Vagina (tissue), 2 donors: ENCODE measurements at regions not wholly inside any gene's neighbourhood (a gene's known extent, or its start where the extent isn't known, plus 50 kb on each side); places are given as distances from the start of the nearest gene placed in this dataset.

Experiments used
- DNase-seq, 2 donors: peaks; one replicate each; pipeline ENCODE4 v3.0.0-alpha.2; 2017; ENCODE audit errors: extremely low spot score in 2 of 2
- H3K27ac ChIP-seq: fragments of 200-600 bp; sonication (generic); one replicate; pipeline ENCODE4 v1.5.1; 2019
- H3K27me3 ChIP-seq: fragments of 200-600 bp; sonication (generic); one replicate; pipeline ENCODE4 v1.5.1; 2019
- H3K36me3 ChIP-seq, 2 donors: fragments of 200-600 bp; sonication (generic); one replicate each; pipeline ENCODE4 v1.5.1; 2017 to 2019
- H3K4me1 ChIP-seq: fragments of 200-600 bp; sonication (generic); one replicate; pipeline ENCODE4 v1.5.1; 2019
- H3K4me3 ChIP-seq, 2 donors: fragments of 200-600 bp; sonication (generic); 1 replicate in 1 of 2; 2 replicates in 1 of 2; pipeline ENCODE4 v1.5.1; 2016 to 2019
- H3K9me3 ChIP-seq: fragments of 200-600 bp; sonication (generic); one replicate; pipeline ENCODE4 v1.5.1; 2019
- POLR2A ChIP-seq, 2 donors: fragments of 450-650 bp; IDR thresholded peaks; one replicate each; pipeline ENCODE4 v1.6.1; 2017; ENCODE audit warnings: antibody characterized with exemption in 2 of 2, mild to moderate bottlenecking in 2 of 2, moderate library complexity in 2 of 2
- POLR2AphosphoS5 ChIP-seq, 2 donors: sonication (generic); formaldehyde crosslinking; IDR thresholded peaks; one replicate each; pipeline ENCODE4 v1.9.0; 2017; ENCODE audit warnings: antibody characterized with exemption in 2 of 2, mild to moderate bottlenecking in 2 of 2, low read depth in 1 of 2; ENCODE audit not compliant: insufficient read depth in 1 of 2
- intact Hi-C: fragments of 100-400 bp; cut with DNase I; formaldehyde crosslinking; loops from one replicate; pipeline ENCODE4 v1.15.1; 2023
- TF ChIP-seq, protein P1 (sequence below), 3 experiments: fragments of 450-650 bp in 2 of 3; fragments of 200-600 bp in 1 of 3; sonication (generic) in 1 of 3; IDR thresholded peaks; one replicate each; pipeline ENCODE4 v1.5.1; 2017 to 2019; ENCODE audit warnings: antibody characterized with exemption in 3 of 3, mild to moderate bottlenecking in 2 of 3, moderate library complexity in 2 of 3

DNA sequence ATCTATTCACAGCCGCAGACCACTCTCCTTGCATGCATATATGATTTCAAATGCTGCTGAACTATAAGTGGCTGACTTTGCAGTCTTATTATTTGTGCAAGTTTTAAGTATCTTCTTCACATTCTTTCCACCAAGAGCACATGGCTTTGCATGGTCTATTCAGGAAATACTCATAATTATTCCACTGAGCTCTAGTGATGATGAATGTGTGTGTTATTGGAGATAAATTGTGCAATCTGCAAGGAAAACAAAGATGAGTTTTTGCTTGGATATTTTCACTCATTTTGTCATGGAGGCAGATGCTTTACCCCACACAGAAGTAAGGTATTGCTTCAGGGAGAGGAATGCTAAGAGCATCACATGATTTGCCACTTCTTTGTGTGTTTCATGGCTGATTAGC, 764.6 kb downstream of the TBC1D32 start:
- intact Hi-C loops = no loop called here
- Histone ChIP-seq H3K4me1 (no peaks in the 10 kb centered on the region), H3K36me3 (no peaks in the 10 kb centered on the region), H3K27ac (no peak overlapping the region), H3K9me3 (no peaks in the 10 kb centered on the region), H3K4me3 (no peak overlapping the region), H3K27me3 (no peaks in the 10 kb centered on the region)
- TF ChIP-seq POLR2AphosphoS5 (IDR thresholded peaks at IDR 0.05; ENCODE audit: insufficient read depth in 1 of 2, low read depth in 1 of 2) = no peak
- DNase-seq = no peak

DNA sequence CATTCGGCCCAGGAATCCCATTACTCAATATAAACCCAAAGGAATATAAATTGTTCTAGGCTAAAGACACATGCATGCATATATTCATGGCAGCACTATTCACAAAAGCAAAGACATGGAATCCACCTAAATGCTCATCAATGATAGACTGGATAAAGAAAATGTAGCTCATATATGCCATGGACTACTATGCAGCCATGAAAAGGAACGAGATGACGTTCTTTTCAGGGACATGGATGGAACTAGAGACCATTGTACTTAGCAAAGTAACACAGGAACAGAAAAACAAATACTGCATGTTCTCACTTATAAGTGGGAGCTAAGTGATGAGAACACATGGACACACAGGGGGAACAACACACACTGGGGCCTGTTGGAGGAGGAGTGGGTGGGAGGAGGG, 769.5 kb downstream of the TBC1D32 start:
- DNase-seq = no peak
- Histone ChIP-seq H3K4me3 (no peak overlapping the region), H3K9me3 (no peaks in the 10 kb centered on the region), H3K4me1 (no peaks in the 10 kb centered on the region), H3K27ac (no peak overlapping the region), H3K27me3 (no peaks in the 10 kb centered on the region), H3K36me3 (no peaks in the 10 kb centered on the region)
- TF ChIP-seq POLR2A (IDR thresholded peaks at IDR 0.05) = no peak
- TF ChIP-seq, protein P1, sequence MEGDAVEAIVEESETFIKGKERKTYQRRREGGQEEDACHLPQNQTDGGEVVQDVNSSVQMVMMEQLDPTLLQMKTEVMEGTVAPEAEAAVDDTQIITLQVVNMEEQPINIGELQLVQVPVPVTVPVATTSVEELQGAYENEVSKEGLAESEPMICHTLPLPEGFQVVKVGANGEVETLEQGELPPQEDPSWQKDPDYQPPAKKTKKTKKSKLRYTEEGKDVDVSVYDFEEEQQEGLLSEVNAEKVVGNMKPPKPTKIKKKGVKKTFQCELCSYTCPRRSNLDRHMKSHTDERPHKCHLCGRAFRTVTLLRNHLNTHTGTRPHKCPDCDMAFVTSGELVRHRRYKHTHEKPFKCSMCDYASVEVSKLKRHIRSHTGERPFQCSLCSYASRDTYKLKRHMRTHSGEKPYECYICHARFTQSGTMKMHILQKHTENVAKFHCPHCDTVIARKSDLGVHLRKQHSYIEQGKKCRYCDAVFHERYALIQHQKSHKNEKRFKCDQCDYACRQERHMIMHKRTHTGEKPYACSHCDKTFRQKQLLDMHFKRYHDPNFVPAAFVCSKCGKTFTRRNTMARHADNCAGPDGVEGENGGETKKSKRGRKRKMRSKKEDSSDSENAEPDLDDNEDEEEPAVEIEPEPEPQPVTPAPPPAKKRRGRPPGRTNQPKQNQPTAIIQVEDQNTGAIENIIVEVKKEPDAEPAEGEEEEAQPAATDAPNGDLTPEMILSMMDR (IDR thresholded peaks at IDR 0.05) = no peak
- TF ChIP-seq POLR2AphosphoS5 (IDR thresholded peaks at IDR 0.05; ENCODE audit: insufficient read depth in 1 of 2, low read depth in 1 of 2) = no peak
- intact Hi-C loops = no loop called here

DNA sequence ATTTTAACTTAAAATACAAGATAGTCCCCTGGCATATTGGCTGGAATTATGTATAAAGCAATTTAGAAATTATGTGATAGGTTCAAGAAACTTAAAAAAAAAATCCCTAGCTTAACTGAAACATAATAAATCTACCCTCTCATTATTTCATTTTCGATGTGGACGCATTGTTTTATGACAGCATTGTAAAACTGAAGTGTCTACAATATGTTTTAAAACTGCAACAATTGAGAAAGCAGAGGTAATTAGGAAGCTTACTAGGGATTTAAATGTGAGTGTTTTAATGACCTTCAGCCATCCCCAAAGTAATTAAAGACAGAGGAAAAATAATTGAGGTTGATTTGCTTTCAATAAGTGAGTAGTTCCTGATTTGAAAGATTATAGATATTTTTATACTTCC, 776.0 kb downstream of the TBC1D32 start:
- Histone ChIP-seq H3K27me3 (no peaks in the 10 kb centered on the region), H3K4me1 (no peaks in the 10 kb centered on the region), H3K36me3 (no peaks in the 10 kb centered on the region), H3K4me3 (no peak overlapping the region), H3K9me3 (no peaks in the 10 kb centered on the region), H3K27ac (no peak overlapping the region)
- TF ChIP-seq POLR2A (IDR thresholded peaks at IDR 0.05) (no peak), POLR2AphosphoS5 (IDR thresholded peaks at IDR 0.05; ENCODE audit: insufficient read depth in 1 of 2, low read depth in 1 of 2) (no peak)
- TF ChIP-seq, protein P1 (IDR thresholded peaks at IDR 0.05) = no peak
- intact Hi-C loops = no loop called here
- DNase-seq = no peak

DNA sequence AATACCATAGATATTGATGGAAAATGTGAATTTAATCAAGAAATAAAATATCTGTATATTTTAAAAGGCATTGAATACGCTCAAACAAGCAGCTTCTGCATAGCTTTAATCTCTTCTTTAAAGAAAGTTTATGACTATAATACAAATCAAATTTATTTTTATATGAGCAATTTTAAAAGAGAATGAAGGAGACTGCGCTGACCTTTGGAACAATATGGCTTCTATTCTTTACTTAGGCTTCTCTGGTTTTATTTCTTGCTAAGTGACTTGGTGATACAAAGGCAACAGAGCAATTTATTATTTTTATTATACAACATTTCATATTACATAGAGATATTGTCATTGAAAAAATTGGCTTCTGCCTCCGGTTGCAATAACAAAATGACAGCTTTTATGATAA, 776.7 kb downstream of the TBC1D32 start:
- TF ChIP-seq POLR2AphosphoS5 (IDR thresholded peaks at IDR 0.05; ENCODE audit: insufficient read depth in 1 of 2, low read depth in 1 of 2) (no peak), POLR2A (IDR thresholded peaks at IDR 0.05) (no peak)
- TF ChIP-seq, protein P1 (IDR thresholded peaks at IDR 0.05) = no peak
- no peak for DNase-seq
- intact Hi-C loops = no loop called here
- Histone ChIP-seq H3K27me3 (no peaks in the 10 kb centered on the region), H3K36me3 (no peaks in the 10 kb centered on the region), H3K4me1 (no peaks in the 10 kb centered on the region), H3K9me3 (no peaks in the 10 kb centered on the region), H3K4me3 (no peak overlapping the region), H3K27ac (no peak overlapping the region)

DNA sequence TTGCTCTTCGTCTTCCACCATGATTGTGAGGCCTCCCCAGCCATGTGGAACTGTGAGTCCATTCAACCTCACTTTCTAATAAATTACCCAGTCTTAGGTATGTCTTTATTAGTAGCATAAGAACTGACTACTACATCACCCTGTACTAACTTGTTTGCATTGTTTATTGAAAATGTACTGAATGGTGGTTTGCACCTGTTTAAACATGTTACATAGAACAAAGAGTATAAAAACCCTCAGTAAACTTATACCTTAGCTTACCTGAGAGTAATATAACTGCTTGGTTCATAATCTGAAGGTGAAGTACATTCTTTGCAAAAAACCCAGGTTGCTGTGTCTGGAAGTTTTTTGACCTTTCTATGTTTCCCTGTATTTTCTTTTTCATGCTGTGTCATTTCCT, 777.8 kb downstream of the TBC1D32 start:
- no peak for TF ChIP-seq POLR2A (IDR thresholded peaks at IDR 0.05)
- TF ChIP-seq, protein P1 (IDR thresholded peaks at IDR 0.05) = no peak
- DNase-seq = no peak
- H3K36me3 ChIP-seq = no peaks in the 10 kb centered on the region
- H3K27me3 ChIP-seq = no peaks in the 10 kb centered on the region
- H3K27ac ChIP-seq = no peak overlapping the region
- intact Hi-C loops = no loop called here
- no peaks in the 10 kb centered on the region for H3K9me3 ChIP-seq
- no peak overlapping the region for H3K4me3 ChIP-seq
- no peaks in the 10 kb centered on the region for H3K4me1 ChIP-seq

DNA sequence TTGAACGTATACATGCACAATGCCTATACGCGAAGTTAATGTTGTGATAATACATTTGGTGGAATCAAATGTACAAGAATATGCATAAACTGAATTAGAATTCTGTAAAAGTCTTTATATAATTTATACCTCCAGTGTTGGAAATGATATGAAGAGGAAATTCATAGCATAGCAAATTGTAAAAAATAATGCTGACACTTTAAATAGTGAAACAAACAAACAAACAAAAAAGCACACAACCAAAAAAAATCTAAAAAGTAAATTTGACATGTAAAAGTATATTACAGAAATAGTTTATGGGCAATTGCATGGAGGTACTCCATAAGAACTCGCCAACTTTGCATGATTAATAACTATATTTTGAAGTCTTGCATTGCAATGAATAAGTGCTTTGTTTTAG, 780.9 kb downstream of the TBC1D32 start:
- no peaks in the 10 kb centered on the region for H3K27me3 ChIP-seq
- no peaks in the 10 kb centered on the region for H3K9me3 ChIP-seq
- no peaks in the 10 kb centered on the region for H3K36me3 ChIP-seq
- no peak overlapping the region for H3K27ac ChIP-seq
- intact Hi-C loops = no loop called here
- no peak for DNase-seq
- no peak for TF ChIP-seq POLR2AphosphoS5 (IDR thresholded peaks at IDR 0.05; ENCODE audit: insufficient read depth in 1 of 2, low read depth in 1 of 2)
- TF ChIP-seq, protein P1 (IDR thresholded peaks at IDR 0.05) = no peak
- no peak for TF ChIP-seq POLR2A (IDR thresholded peaks at IDR 0.05)
- no peaks in the 10 kb centered on the region for H3K4me1 ChIP-seq
- H3K4me3 ChIP-seq = no peak overlapping the region
